Activated T-helper 2 cell treated with anti-CD3 and anti-CD28 coated beads, Interferon-gamma antibody, Interleukin-2, Interleukin-4, amounts not matched to agents 10 μg/mL and 5 μg/mL and 100 μg/mL, durations not matched to agents 14 hours and 24 hours and 36 hours (primary cell): ENCODE measurements at regions not wholly inside any gene's neighbourhood (a gene's known extent, or its start where the extent isn't known, plus 50 kb on each side); places are given as distances from the start of the nearest gene placed in this dataset.

Experiments used
- DNase-seq: peaks from one replicate; pipeline ENCODE4 v3.0.0; 2021; ENCODE audit warnings: low spot score
- H3K27ac Mint-ChIP-seq: one replicate; pipeline ENCODE4 v1.8.0; 2021; ENCODE audit warnings: mixed read lengths
- H3K27me3 Mint-ChIP-seq: one replicate; pipeline ENCODE4 v1.8.0; 2021; ENCODE audit warnings: low read depth, mixed read lengths
- H3K36me3 Mint-ChIP-seq: one replicate; pipeline ENCODE4 v1.8.0; 2021; ENCODE audit warnings: low read depth, mixed read lengths
- H3K4me1 Mint-ChIP-seq: one replicate; pipeline ENCODE4 v1.8.0; 2021; ENCODE audit warnings: low read depth, mixed read lengths
- H3K4me3 Mint-ChIP-seq: one replicate; pipeline ENCODE4 v1.8.0; 2021; ENCODE audit warnings: low read depth, mild to moderate bottlenecking, moderate library complexity, mixed read lengths
- H3K9me3 Mint-ChIP-seq: one replicate; pipeline ENCODE4 v1.8.0; 2021; ENCODE audit warnings: mixed read lengths
- intact Hi-C: fragments of 100-400 bp; cut with micrococcal nuclease; formaldehyde crosslinking; loops from one replicate; pipeline ENCODE4 v1.15.1; 2023

DNA sequence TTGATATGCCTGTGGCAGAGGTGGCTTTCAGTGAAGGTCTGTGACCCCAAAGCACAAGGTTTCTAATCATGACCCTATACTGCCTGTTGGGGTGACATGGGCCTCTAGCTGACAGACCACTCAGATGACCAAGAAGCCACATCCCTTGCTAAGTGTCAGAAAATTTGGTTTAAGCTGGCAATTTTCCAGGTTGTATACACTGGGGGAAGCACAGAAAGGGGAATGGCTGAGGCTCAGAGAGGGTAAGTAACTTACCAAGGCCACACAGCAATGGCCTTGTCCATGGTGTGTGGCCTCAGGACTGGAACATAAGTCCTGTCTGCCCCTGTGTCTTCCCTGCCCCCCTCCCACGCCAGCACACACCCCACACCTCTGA lies 66.9 kb upstream of the PRDM11 start:
- no peak overlapping the region for H3K4me3 Mint-ChIP-seq
- peaks cover 4% of the 10 kb centered on the region for H3K9me3 Mint-ChIP-seq
- DNase-seq: no peak
- intact Hi-C loops: no loop called here
- H3K36me3 Mint-ChIP-seq: no peaks in the 10 kb centered on the region
- peaks cover 9% of the 10 kb centered on the region for H3K27me3 Mint-ChIP-seq
- no peak overlapping the region for H3K27ac Mint-ChIP-seq
- peaks cover 18% of the 10 kb centered on the region for H3K4me1 Mint-ChIP-seq

DNA sequence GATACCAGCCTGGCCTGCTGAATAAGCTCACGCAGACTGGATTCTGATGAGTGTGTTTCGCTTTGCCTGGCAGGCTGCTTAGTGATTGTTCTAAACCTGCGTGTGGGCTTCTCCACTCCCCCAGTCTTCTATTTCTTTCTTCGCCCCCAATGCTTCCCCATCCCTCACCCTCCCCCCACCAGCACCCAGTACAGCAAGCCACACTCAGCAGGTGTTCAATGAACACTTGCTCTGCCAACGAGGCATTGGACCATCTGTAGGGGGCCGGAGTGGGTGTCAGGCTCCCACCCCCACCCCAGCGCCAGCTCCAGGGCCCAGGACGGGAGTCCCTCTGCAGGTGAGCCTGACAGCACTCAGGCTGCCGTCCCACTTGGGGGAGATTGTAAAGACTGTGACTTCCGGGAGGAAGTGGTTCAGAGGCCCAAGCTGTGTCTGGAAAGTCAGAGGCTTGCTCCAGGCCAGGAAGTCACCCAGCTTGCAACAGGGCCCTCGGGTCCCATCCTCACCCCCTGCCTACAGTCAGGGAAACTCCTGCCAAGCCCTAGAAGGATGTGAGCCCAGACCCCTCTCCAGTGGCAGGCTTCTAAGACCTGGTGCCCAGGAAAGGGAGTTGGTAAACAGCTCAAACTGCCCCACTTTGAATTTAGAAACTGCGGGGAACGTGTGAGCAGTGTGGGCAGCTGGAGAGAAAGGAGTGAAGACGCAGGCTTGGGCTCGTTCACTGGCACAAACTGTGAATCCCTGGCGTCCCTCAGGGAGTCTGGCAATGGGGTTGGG lies 66.3 kb upstream of the PRDM11 start:
- no peaks in the 10 kb centered on the region for H3K36me3 Mint-ChIP-seq
- intact Hi-C loops: no loop called here
- no peak overlapping the region for H3K4me3 Mint-ChIP-seq
- H3K27me3 Mint-ChIP-seq: peaks cover 9% of the 10 kb centered on the region
- peak; percentile 38 for DNase-seq
- H3K4me1 Mint-ChIP-seq: peaks cover 18% of the 10 kb centered on the region
- H3K9me3 Mint-ChIP-seq: peaks cover 4% of the 10 kb centered on the region
- H3K27ac Mint-ChIP-seq: peak overlapping the region; percentile 40

- Mint-ChIP-seq H3K36me3 (no peaks in the 10 kb centered on the region), H3K27ac (no peak overlapping the region), H3K4me1 (peaks cover 18% of the 10 kb centered on the region), H3K27me3 (peaks cover 8% of the 10 kb centered on the region), H3K4me3 (no peak overlapping the region), H3K9me3 (peaks cover 4% of the 10 kb centered on the region)
- intact Hi-C loops: no loop called here
- DNase-seq: no peak
Observed at GRCh38 chr11:45082744-45083543, 63.5 kb upstream of the PRDM11 start.

DNA sequence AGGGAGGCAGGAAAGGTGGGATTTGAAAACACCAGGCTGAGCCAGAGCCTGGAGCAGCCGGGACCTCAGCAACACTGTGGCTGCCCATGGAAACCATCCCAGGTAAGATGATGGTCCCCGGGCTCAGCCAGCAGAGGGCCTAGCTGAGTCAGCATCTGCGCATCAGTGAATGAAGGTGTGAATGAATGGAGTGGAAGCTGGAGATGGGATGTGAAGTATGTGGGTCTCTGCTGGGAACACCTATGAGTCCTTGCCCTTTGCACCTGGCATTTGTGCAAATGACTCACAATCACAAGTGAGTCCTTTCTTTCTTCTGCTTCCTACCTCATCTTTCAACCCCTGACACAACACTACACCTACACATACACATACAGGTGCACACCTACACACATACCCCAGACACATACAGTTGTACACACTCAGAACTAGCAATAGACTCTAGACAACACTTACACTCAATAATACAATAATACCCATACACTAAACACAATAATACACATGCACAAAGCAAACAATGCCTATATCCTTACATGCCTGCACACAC lies 62.8 kb upstream of the PRDM11 start:
- Mint-ChIP-seq H3K36me3 (no peaks in the 10 kb centered on the region), H3K4me1 (peaks cover 18% of the 10 kb centered on the region), H3K27ac (no peak overlapping the region), H3K4me3 (no peak overlapping the region), H3K9me3 (peaks cover 4% of the 10 kb centered on the region), H3K27me3 (peaks cover 7% of the 10 kb centered on the region)
- intact Hi-C loops: no loop called here
- no peak for DNase-seq

DNA sequence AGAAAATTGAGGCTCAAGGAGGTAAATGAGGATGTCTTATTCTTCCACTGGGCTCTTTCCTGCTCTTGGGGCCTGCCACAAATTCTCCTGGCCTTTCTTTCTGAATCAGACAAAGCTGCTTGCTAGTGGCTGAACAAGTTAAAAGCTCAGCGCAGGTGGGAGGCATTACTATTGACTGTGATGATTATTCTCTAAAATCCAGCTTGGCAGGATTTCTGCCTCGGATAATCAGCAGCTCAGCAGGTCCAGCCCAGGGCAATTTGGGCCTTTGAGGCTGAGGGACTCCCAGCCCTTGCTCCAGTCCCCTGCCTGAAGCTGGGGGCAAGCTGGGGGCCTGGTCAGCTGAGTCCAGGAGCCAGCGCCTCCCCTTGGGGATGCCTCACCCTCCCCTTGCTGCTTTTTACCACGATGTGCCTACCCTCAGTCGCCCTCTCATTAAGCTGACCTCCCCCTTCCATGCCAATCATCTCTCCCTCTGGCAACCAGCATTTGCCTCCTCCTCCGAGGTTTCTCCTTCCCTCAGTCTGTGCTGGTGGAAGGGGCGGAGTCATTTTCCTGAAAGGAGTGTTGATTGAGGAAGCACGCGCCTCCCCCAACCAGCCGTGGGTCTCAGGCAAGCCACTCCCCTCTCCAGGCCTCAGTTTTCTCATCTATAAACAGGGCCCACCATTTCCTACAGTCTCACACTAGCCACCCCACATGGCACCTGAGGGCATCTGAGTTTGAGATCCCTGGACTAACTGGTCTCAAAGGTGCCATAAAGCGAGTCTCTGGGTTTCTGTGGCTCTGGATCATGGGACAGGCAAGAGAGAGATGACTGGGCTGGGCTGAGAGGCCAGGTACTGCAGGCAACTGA lies 60.6 kb upstream of the PRDM11 start:
- Mint-ChIP-seq H3K4me1 (peaks cover 6% of the 10 kb centered on the region), H3K36me3 (no peaks in the 10 kb centered on the region), H3K27me3 (peaks cover 13% of the 10 kb centered on the region), H3K9me3 (peaks cover 4% of the 10 kb centered on the region), H3K27ac (no peak overlapping the region), H3K4me3 (no peak overlapping the region)
- intact Hi-C loops: no loop called here
- no peak for DNase-seq

DNA sequence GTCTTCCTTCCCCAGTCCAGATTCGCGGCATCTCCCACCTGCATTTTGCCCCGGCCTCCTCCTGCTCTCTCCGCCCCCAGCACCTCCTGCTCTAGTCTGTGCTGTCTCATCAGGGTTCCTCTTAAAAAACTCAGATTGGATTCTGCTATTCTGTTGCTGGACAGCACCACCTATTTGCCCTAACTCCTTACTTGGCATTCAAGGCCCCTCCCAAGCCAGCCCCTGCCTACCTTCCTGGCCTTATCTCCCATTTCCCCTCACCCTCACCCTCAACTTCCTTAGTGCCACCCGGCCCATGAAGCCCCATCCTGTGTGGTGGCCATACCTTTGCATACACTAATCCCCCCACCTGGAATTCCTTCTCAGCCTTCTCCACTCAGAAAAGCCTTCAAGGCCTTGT lies 59.9 kb upstream of the PRDM11 start:
- DNase-seq: no peak
- Mint-ChIP-seq H3K4me1 (peaks cover 5% of the 10 kb centered on the region), H3K27ac (no peak overlapping the region), H3K36me3 (no peaks in the 10 kb centered on the region), H3K27me3 (peaks cover 15% of the 10 kb centered on the region), H3K9me3 (peaks cover 1% of the 10 kb centered on the region), H3K4me3 (no peak overlapping the region)
- intact Hi-C loops: no loop called here

DNA sequence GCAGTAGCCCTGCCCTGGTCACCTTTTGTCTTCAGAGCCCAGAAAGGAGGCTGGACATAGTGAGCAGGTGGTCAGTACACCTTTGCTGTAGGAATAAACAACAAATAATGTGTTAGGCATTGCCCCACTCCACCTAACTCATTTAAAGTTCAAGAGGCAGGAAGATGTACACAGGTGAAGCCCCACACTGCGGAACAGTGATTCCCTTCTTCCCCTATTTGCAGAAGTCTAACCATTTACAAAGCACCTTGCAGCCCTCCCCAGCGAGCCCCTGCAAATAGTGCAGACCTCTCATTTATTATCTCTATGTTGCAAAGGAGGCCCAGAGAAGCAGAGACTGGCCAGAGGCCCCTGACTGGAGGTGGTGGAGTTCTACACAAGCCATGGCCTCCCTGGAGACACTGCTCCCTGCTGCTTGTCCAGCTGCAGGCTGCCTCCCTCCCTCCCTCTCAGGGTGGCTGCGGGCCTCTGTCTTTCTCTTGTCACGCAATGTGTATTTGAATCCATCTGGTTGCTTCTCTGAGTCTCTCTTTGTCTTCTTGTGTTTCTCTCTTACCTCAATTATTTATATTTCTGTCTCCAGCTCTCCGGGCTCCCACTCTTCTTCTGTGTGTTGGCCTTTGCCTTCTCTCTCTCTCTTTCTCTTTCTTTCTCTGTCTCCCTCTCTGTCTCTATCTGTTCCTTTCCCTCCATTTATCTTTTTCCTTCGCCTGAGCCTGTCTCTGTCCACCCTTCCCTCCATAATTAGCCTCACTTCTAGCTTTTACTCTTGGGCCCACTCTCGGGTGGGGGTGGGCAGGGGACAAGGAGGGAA lies 59.1 kb upstream of the PRDM11 start:
- H3K27ac Mint-ChIP-seq: no peak overlapping the region
- no peaks in the 10 kb centered on the region for H3K36me3 Mint-ChIP-seq
- intact Hi-C loops: no loop called here
- H3K4me1 Mint-ChIP-seq: peaks cover 5% of the 10 kb centered on the region
- H3K27me3 Mint-ChIP-seq: peaks cover 13% of the 10 kb centered on the region
- H3K9me3 Mint-ChIP-seq: no peaks in the 10 kb centered on the region
- H3K4me3 Mint-ChIP-seq: no peak overlapping the region
- no peak for DNase-seq

- no peak for DNase-seq
- Mint-ChIP-seq H3K4me3 (no peak overlapping the region), H3K36me3 (no peaks in the 10 kb centered on the region), H3K4me1 (peaks cover 6% of the 10 kb centered on the region), H3K27me3 (peaks cover 9% of the 10 kb centered on the region), H3K27ac (no peak overlapping the region), H3K9me3 (no peaks in the 10 kb centered on the region)
- intact Hi-C loops: no loop called here
Observed at GRCh38 chr11:45087900-45088160, 58.6 kb upstream of the PRDM11 start.

DNA sequence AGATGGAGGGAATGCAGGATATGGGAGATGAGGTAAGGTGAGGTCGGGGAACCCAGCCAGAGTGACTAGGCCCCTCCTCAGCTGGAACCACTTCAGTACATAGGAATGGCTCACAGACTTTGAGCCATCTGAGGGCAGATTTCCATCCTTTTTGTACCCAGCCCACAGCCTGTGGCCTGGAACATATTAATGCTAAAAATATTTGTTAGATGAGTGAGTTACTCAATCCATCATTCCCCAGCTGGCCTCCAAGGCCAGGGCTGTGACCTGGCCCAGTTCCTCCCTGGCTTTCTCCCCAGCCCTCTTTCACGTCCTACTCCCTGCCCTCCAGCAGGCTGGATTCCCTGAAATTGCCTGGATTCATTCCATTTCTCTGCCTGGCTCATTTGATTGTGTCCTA lies 57.2 kb upstream of the PRDM11 start:
- H3K27ac Mint-ChIP-seq: no peak overlapping the region
- H3K9me3 Mint-ChIP-seq: no peaks in the 10 kb centered on the region
- no peak overlapping the region for H3K4me3 Mint-ChIP-seq
- peaks cover 5% of the 10 kb centered on the region for H3K4me1 Mint-ChIP-seq
- no peaks in the 10 kb centered on the region for H3K36me3 Mint-ChIP-seq
- peaks cover 13% of the 10 kb centered on the region for H3K27me3 Mint-ChIP-seq
- intact Hi-C loops: no loop called here
- DNase-seq: no peak

DNA sequence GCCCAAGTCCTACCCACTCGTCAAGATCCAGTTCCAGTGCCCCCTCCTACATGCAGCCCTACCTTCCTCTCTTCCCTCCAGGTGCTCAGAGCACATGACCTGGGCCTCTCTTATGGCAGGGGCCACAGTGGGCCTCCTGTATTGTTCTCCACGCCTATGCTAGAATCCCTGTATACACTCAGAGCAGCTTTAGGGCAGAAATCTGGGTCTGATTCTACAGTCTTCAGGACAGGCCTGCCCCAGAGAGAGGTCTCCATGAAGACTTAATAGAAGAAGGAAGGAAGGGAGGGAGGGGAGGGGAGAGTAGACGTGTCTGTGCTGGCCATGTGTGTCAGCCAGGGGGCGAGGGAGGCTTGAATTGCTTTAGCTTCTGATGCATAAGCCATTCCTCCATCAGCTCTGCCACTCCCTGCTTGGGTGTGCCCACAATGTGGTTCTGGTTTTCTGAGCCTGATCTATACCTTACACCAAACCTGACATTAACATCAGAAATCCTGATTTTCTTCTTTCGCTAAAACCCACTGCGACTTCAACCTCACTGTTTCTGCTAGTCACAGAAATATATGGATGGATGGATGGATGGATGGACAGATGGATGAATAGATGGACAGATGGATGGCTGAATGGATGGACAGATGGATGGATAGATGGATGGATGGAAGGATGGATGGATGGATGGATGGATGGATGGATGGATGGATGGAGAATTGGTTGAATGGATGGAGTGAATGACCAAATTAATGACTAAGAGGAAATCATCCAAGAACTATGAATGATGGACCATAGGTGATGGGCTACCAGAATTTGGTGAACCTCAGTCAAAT lies 56.6 kb upstream of the PRDM11 start:
- H3K27me3 Mint-ChIP-seq: peaks cover 13% of the 10 kb centered on the region
- intact Hi-C loops: no loop called here
- DNase-seq: no peak

GRCh38 chr11:45090607-45091006 lies 55.8 kb upstream of the PRDM11 start:
- no peak overlapping the region for H3K27ac Mint-ChIP-seq
- H3K36me3 Mint-ChIP-seq: no peaks in the 10 kb centered on the region
- H3K27me3 Mint-ChIP-seq: peaks cover 16% of the 10 kb centered on the region
- H3K9me3 Mint-ChIP-seq: no peaks in the 10 kb centered on the region
- intact Hi-C loops: no loop called here
- H3K4me3 Mint-ChIP-seq: no peak overlapping the region
- H3K4me1 Mint-ChIP-seq: peaks cover 5% of the 10 kb centered on the region
- DNase-seq: no peak

More for the DNA sequence above, 56.6 kb upstream of the PRDM11 start:
- no peak overlapping the region for H3K27ac Mint-ChIP-seq
- peaks cover 5% of the 10 kb centered on the region for H3K4me1 Mint-ChIP-seq
- H3K4me3 Mint-ChIP-seq: no peak overlapping the region
- no peaks in the 10 kb centered on the region for H3K9me3 Mint-ChIP-seq
- no peaks in the 10 kb centered on the region for H3K36me3 Mint-ChIP-seq
